RPMI7951 (cell line): ENCODE measurements at regions not wholly inside any gene's neighbourhood (a gene's known extent, or its start where the extent isn't known, plus 50 kb on each side); places are given as distances from the start of the nearest gene placed in this dataset.

ENCODE experiments used
- DNase-seq: peaks from one replicate; pipeline ENCODE4 v3.0.0-alpha.2; 2012; ENCODE audit warnings: low read depth

GRCh38 chr14:62006116-62006731, 244.0 kb downstream of the SNAPC1 start:
- no peak for DNase-seq

- no peak for DNase-seq
Measured at GRCh38 chr14:62015243-62015642, 253.0 kb downstream of the SNAPC1 start.

- no peak for DNase-seq
Measured at GRCh38 chr14:62015945-62016344, 253.7 kb downstream of the SNAPC1 start.

GRCh38 chr14:62017651-62018230, 255.5 kb downstream of the SNAPC1 start:
- DNase-seq: no peak

GRCh38 chr14:62018606-62019005, 256.4 kb downstream of the SNAPC1 start:
- DNase-seq: no peak

- DNase-seq: no peak
Measured at GRCh38 chr14:62027958-62028357, 265.7 kb downstream of the SNAPC1 start.

- DNase-seq: no peak
Measured at GRCh38 chr14:62029569-62029924, 267.3 kb downstream of the SNAPC1 start.

- no peak for DNase-seq
Measured at GRCh38 chr14:62030387-62030786, 268.2 kb downstream of the SNAPC1 start.

- no peak for DNase-seq
Measured at GRCh38 chr14:62031504-62031903, 269.3 kb downstream of the SNAPC1 start.

- no peak for DNase-seq
Measured at GRCh38 chr14:62053188-62053587, 291.0 kb downstream of the SNAPC1 start.

GRCh38 chr14:62056789-62057188, 294.6 kb downstream of the SNAPC1 start:
- no peak for DNase-seq

GRCh38 chr14:62062645-62063044, 300.4 kb downstream of the SNAPC1 start:
- DNase-seq: no peak

- no peak for DNase-seq
Measured at GRCh38 chr14:62064751-62065323, 302.6 kb downstream of the SNAPC1 start.

GRCh38 chr14:62066304-62066703, 304.1 kb downstream of the SNAPC1 start:
- no peak for DNase-seq

GRCh38 chr14:62071039-62071438, 308.8 kb downstream of the SNAPC1 start:
- no peak for DNase-seq

- no peak for DNase-seq
Measured at GRCh38 chr14:62076368-62076767, 314.1 kb downstream of the SNAPC1 start.

- DNase-seq: no peak
Measured at GRCh38 chr14:62076825-62077605, 314.8 kb downstream of the SNAPC1 start.

- no peak for DNase-seq
Measured at GRCh38 chr14:62077676-62078261, 315.5 kb downstream of the SNAPC1 start.

GRCh38 chr14:62079038-62079437, 316.8 kb downstream of the SNAPC1 start:
- no peak for DNase-seq

GRCh38 chr14:62081012-62081612, 318.9 kb downstream of the SNAPC1 start:
- no peak for DNase-seq

- DNase-seq: no peak
Measured at GRCh38 chr14:62081951-62082350, 319.7 kb downstream of the SNAPC1 start.

- DNase-seq: no peak
Measured at GRCh38 chr14:62082779-62083178, 320.6 kb downstream of the SNAPC1 start.
